Stimulated activated CD4-positive, alpha-beta T cell treated with anti-CD3 and anti-CD28 coated beads, TNF-alpha, amount 100 ng/mL, for 24 hours (primary cell): ENCODE measurements at regions not wholly inside any gene's neighbourhood (a gene's known extent, or its start where the extent isn't known, plus 50 kb on each side); places are given as distances from the start of the nearest gene placed in this dataset.

Source experiments
- DNase-seq, 3 experiments: peaks; one replicate each; pipeline ENCODE4 v3.0.0-alpha.2; 2020; ENCODE audit warnings: low read depth in 3 of 3

DNA sequence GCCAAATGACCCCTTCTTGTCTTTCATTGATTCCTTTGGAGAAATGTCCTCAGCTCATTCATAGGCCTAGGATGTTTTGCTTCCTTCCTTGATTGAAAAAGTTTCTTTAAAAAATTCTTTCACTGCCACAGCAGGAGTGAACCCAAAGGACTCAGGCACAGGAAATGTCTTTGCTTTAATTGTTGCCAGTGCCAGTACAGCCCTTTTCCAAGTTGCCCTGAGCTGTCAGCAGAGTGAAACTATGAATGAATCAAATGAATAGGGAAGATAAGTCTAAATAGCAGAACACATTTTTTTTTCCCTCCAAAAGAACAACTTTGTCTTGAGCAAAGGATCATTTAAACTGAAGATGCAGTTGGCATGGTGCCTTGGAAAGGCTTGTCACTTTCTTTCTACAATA is 63.8 kb upstream of the SLC4A4 start:
- DNase-seq: no peak

DNA sequence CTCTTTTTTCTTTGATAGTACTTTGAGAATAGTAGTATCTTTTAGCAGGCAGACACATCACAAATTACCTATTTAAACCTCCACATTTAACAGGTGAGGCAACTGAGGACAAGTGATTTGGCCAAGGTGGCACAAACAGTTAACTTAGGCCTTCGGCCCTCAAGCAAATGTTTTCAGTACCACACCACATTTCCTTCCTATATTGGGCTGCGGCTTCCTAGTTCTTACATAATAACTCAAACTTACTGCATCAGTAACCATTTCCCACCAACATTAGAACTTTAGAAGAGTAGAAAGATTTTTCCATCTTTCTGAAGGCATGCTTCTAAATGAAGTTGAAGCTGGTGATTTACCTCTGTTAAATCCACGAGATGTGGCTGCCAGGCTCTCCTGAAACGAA is 63.2 kb upstream of the SLC4A4 start:
- DNase-seq: no peak

DNA sequence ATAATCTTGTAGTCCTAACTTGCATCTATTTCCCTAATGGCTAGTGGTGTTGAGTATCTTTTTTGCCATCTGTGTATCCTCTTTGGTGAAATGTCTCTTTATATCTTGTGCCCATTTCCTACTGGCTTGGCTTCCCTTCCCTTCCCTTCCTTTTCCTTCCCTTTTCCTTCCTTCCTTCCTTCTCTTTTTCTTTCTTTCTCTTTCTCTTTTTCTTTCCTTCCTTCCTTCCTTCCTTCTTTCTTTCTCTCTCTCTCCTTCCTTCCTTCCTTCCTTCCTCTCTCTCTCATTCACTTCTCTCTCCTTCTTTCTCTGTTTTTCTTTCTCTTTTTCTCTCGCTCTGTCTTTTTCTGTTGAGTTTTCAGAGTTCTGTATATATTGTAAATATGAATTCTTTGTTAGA is 61.5 kb upstream of the SLC4A4 start:
- DNase-seq: no peak

DNA sequence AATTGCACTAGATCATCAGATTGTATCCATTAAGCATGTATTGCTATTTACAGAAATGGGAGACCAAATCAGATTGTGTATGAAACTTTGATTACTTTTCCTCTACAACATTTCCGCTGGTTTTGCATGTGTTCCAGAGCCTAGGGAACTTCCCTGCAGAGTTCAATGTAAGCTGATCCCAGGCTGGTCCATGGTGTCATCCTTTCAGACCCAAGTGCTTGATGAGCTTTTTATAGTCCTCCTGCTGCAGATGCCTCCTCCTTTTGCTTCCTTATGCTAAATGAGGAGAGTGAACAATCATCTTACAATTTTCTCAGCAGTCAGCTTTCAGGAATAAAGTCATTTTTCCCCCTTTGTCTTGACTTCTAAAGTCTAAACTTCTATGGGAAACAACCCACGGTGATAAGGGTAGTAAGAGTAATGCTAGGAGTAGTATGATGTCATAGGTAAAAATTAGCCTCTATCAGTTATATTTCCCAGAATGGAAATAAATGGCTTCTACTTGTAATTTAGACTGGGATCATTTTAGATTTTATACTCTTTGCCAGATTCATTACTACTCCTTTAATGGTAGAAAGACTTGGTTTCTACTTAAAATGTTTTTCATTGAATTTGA is 55.1 kb upstream of the SLC4A4 start:
- DNase-seq: no peak

GRCh38 chr4:71287305-71287704 is 51.5 kb upstream of the SLC4A4 start:
- no peak for DNase-seq

GRCh38 chr4:71288875-71289274 is 49.9 kb upstream of the SLC4A4 start:
- no peak for DNase-seq
